Kidney epithelial cell (primary cell): ENCODE measurements at regions not wholly inside any gene's neighbourhood (a gene's known extent, or its start where the extent isn't known, plus 50 kb on each side); places are given as distances from the start of the nearest gene placed in this dataset.

Experiments used
- DNase-seq: peaks from one replicate; pipeline ENCODE4 v3.0.0-alpha.2; 2010; ENCODE audit warnings: low read depth
- H3K27me3 ChIP-seq: 2 replicates; pipeline ENCODE4 v1.6.0; 2011; ENCODE audit warnings: low read length; ENCODE audit not compliant: control insufficient read depth, insufficient read depth
- H3K36me3 ChIP-seq: 2 replicates; pipeline ENCODE4 v1.5.1; 2011; ENCODE audit warnings: low read length; ENCODE audit not compliant: control insufficient read depth, insufficient read depth
- H3K4me3 ChIP-seq: 2 replicates; pipeline ENCODE4 v1.5.1; 2011; ENCODE audit warnings: low read depth, mild to moderate bottlenecking, control low read depth, low read length
- CTCF ChIP-seq: IDR thresholded peaks from 2 replicates; pipeline ENCODE4 v1.5.1; 2011; ENCODE audit warnings: mild to moderate bottlenecking, moderate library complexity, low read length, control low read depth, inconsistent platforms; ENCODE audit not compliant: insufficient read depth, poor library complexity, severe bottlenecking

GRCh38 chr16:58923094-58923493 lies 189.0 kb upstream of the GOT2 start:
- H3K36me3 ChIP-seq: no peaks in the 10 kb centered on the region
- TF ChIP-seq CTCF: no peak
- DNase-seq: no peak
- H3K27me3 ChIP-seq: no peaks in the 10 kb centered on the region
- no peak overlapping the region for H3K4me3 ChIP-seq

GRCh38 chr16:58913456-58913855 lies 179.3 kb upstream of the GOT2 start:
- TF ChIP-seq CTCF: no peak
- Histone ChIP-seq H3K36me3 (no peaks in the 10 kb centered on the region), H3K4me3 (no peak overlapping the region), H3K27me3 (no peaks in the 10 kb centered on the region)
- DNase-seq: no peak

- Histone ChIP-seq H3K36me3 (no peaks in the 10 kb centered on the region), H3K4me3 (no peak overlapping the region), H3K27me3 (no peaks in the 10 kb centered on the region)
- no peak for TF ChIP-seq CTCF
- no peak for DNase-seq
Measured at GRCh38 chr16:58912571-58912970, 178.5 kb upstream of the GOT2 start.

GRCh38 chr16:58906981-58907715 lies 173.0 kb upstream of the GOT2 start:
- no peaks in the 10 kb centered on the region for H3K27me3 ChIP-seq
- no peak for TF ChIP-seq CTCF

GRCh38 chr16:58904291-58904690 lies 170.2 kb upstream of the GOT2 start:
- TF ChIP-seq CTCF: no peak
- Histone ChIP-seq H3K27me3 (no peaks in the 10 kb centered on the region), H3K4me3 (no peak overlapping the region), H3K36me3 (no peaks in the 10 kb centered on the region)
- DNase-seq: no peak

More at GRCh38 chr16:58906981-58907715, 173.0 kb upstream of the GOT2 start:
- no peaks in the 10 kb centered on the region for H3K36me3 ChIP-seq
- H3K4me3 ChIP-seq: no peak overlapping the region
- DNase-seq: no peak

GRCh38 chr16:58889516-58889915 lies 155.4 kb upstream of the GOT2 start:
- no peak for TF ChIP-seq CTCF
- H3K36me3 ChIP-seq: no peaks in the 10 kb centered on the region
- no peak for DNase-seq

More at GRCh38 chr16:58889516-58889915, 155.4 kb upstream of the GOT2 start:
- H3K27me3 ChIP-seq: no peaks in the 10 kb centered on the region
- H3K4me3 ChIP-seq: no peak overlapping the region
